ENCODE measurements at regions not wholly inside any gene's neighbourhood (a gene's known extent, or its start where the extent isn't known, plus 50 kb on each side); places are given as distances from the start of the nearest gene placed in this dataset.

DNA sequence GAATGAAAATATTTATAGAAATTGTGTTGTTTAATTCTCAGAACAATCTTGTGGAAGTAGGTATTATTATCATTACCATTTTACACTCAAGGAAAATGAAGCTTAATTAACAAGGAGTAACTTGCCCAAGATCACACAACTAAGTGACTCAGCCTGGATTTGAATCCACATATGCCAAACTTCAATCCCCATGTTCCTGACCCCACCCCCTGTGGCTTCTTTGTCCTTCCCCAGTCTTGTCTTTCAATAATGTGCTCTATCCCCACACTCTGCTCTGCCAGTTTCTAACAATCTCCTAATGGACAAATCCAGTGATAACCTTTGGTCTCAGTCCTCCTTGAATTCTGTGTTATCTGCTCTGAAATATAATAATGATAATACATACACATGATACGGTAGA lies 355.2 kb downstream of the BMP4 start:
- no peak for DNase-seq

DNA sequence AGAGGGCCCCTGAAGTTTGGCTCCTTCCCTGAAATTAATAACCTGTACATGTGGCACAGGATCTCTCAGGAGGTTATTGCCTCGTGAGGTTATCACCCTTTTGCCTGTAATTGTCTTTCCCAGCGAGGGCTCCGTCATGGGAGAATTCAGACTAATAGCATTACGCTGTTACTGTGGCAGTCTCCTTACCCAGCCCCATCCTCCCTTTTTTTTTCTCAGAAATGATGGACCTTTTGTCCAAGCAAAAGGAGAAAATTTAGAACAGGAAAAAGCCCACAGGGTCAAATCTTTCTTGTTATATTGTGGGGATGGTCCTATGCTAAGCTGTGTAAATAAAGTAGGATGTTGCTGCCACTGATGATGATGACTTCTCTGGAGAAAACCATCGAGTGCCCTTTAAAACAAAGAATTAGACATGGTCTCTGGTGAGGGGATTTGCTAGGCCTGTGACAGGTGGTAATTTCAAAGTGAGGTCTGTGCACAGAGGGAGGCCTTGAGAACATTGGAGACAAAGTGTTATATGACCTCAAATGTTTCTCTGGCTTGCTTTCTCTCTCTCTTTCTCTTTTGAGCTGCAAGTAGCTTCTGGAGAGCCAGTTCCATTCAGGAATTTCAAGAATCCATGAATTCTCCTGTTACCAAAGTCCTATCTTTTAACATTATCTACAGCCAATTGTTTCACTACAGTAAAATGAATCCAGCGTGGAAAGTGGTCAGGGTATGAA lies 357.2 kb downstream of the BMP4 start:
- DNase-seq, result no peak

DNA sequence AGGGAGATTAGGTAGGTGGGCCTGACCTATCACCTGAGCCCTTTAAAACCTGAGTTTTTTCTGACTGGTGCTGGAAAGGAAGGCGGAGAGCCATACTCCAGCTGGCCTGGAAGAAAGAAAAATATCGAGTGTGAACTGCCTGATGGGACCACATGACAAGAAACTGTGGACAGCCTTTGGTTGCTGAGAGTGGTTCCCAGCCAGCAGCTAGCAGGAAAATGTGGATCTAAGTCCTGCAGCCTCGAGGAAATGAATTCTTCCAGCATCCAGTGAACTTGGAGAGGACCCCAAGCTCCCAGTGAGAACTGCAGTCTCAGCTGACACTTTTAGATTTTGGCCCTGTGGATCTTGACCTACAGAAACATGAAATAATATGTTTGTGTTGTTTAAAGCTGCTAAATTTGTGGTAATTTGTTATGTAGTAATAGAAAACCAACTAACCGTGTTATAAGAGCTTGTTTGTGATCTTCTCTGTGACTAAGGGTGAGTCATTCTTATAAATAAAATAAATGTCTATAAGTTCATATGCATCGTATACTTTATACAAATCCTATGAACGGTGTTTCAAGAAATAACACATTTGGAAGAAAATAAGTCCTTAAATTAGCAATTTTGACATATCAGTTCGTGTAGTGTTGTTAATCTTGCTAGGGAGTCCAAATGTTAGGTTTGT lies 359.6 kb downstream of the BMP4 start:
- DNase-seq, result no peak

DNA sequence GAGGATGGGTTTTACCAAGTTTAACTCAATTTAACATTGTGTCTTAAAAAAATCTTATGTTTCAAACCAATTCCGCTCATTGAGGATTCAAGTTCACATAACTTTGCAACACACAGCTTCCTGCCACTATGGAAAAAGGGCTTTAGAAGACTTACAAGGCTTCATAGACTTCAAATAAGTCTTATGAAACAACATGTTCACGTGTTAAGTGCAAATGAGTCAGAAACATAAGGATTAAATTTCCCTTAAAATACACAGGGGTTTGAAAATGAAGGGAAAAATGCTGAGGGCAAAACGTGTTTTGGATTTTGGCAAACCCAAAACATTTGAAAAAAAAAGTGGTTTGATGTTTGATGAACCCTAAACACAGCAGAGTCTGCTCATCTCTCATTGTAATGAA lies 364.8 kb downstream of the BMP4 start:
- no peak for DNase-seq

DNA sequence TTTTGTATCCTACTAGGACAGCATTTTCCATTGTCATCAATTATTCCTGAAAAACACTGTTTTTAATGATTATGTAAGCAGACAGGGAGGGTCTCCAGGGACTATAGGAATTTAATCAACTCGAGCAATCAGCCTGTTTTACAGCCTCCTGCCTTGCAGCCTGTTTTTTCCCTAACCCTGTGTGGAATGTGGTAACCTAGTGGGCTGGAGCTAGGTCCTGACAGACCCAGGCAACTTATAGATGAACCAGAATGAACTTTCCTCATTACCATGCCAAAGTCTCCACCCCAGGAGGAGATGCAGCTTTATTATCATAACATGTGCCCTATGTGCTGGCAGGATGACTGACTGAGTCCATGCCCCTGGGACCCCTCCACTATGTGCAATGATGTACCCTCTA lies 375.1 kb downstream of the BMP4 start:
- DNase-seq, result no peak

DNA sequence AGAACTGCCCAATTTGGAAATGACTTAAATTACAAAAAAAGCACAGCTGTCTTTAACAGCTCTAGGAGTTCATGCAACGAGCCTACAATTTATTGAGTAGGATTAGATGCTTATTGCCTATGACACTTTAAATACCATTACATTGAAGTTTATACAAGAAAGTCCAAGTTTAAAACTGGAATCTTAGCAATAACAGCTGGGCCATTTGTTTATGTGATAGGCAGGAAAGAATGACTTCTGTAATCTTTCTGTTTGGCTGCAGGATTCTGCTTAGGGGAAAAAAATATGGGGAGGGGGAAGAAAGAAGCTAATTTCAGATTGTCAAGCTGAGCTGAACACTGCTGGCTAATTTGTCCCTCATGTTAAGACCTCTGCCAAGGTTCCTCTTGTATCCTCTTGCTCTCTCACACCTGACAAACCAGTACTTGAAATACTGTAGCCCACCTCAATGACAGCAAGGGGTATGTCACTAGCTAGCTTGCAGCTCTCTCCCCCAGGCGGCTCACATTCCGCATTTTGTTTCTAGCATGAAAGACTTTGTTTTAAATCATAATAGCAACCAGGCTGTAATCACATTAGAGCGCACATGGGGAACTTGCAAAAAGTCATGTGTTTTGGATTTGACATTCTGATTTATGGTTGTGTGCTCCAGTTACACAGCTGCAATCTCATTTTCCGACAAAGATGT lies 384.8 kb downstream of the BMP4 start:
- no peak for DNase-seq

DNA sequence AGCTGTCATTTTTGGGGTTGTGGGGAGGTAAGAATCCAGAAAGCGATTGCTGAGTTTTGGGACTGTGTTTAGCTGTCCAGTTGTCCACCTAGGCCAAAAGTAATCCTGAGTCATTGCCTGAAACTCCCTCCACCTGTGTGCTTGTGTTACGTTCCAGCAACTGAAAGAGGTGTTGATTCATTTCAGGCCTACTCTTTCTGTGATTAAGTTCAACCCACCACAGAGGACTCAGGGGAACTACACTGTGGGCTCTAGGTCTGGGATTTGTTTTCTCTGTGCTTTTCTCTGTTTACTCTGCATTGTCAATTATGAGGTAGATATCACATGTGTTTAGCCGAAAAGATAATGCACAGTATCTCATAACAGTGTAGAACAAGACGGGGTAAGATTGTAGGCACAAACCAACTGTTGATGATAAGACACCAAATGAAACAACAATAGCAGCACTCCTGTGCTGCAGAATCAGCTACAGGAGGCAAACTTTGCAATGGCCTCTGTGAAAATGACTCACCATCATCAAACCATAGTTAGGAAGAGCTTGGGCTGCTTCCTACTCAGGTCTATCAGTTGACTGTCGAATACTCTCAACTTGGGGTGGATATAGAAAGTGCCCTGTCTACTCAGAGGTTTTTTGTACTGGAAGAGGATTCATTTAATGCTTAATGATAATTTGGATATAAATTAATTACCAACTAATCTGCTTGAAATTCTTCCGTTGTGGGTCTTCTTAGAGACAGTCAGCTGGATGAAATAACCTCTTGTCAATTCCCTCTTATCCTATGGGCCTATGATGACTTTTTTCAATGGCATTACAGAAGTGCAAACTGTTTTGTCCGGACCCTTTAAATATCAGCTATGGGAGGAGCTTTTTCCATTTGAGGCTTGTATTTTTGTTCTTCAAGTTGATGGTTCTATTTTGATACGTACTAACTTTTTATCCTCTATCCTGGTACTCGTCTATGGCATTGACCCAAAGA lies 385.9 kb downstream of the BMP4 start:
- DNase-seq, result no peak

DNA sequence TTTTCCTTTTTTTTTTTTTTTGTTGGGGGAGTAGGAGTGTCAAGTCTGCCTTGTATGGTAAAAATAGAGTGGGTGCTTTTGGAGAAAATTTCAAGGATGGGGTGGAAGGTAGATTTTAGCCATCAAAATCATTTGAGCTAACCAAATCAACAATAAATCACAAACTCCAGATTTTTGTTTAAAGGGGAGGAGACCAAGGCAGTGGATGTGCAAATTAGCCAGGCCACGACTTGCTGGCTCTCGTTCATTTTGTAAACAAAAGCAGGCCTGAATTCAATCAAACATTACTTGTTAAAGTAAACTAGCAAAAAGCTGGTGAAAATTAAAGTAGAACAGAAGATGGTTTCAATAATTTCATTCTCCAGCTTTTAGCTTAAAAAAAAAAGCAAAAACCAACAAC lies 387.2 kb downstream of the BMP4 start:
- no peak for DNase-seq

DNA sequence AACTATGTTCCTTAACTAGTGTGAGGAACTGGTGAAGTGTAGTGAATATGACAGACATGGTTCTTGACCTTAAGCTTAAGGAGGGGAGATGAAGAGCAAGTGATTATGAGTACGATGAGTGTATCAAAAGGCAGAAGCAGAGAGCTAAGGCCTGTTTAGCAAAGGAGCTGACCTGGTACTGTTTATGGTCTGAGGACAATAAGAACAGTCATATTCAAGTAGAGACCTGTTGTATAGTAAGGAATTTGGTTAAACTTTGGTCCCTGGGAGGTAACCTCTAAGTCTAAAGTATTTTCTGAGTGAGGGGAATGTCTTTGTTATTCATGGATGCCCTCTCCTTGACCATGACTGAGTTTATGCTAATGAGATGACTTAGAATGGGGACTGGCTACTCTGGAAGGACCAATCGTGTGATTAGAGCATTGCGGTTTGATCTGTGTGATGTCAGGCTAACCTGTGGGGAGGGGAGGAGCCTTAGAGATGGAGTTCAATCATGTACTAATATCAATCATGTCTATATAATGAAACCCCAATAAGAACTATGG lies 389.3 kb downstream of the BMP4 start:
- DNase-seq, result no peak

DNA sequence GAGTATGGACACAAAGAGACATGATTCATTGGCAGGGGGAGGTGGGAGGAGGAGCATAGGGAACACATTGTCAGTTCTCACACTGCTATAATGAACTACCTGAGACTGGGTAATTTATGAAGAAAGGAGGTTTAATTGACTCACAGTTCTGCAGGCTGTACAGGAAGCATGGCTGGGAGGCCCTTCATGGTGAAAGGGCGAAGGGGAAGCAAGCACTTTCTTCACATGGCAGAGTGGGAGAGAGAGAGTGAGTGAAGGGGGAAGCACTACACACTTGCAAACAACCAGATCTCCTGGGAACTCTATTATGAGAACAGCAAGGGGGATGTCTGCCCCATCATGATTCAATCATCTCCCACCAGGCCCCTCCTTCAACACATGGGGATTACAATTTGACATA lies 391.8 kb downstream of the BMP4 start:
- no peak for DNase-seq

DNA sequence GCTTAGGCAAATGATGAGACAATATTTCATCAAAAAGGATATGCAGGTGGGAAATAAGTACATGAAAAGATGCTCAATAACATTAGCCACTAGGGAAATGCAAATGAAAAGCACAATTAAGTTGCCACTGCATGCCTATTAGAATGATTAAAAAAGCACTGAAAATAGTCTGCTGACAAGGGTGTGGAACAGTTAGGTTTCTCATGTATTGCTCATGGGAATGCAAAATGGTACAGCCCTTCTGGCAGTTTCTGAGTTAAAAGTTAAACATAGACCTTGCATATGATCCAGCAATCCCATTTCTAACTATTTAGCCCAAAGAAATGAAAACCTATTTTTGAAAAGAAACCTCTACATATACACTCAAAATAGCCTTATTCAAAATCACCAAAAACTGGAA lies 393.0 kb downstream of the BMP4 start:
- DNase-seq, result no peak

DNA sequence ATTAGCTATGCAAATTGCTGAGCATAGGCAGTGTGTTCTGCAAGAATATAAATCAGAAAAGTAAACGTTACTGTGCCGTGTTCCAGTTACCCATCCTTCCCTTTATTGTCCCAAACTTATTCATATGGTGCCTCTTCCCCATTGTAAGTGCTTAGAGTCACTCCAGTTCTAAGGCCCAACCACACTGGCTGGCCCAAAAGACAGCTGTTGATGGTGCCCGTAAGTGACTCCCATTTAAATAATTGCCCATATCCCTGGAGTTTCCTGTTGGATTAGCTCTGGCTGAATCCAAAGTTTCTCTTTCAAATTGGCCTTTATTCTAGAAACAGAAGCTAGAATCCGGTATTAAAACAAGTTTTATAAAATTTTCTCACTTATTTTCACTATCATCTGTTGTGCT lies 400.1 kb upstream of the DDHD1 start:
- no peak for DNase-seq

DNA sequence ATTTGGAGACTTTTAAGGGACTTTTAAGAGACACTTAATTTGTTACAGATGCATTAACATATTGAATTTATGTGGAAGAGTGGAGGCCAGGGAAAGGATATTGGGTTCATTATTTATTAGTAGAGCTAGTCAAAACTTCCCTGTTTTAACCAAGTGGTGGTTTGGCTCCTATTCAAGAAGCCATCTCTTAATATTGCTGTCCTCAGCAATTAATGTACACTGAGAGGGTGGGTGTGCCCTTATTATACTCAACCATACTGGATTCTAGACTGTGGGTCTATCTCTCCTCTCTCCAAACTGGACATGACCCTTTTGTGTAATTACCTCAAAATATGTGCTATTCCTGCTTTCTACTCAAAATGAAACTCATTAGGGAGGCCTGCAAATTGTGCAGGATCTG lies 398.7 kb upstream of the DDHD1 start:
- DNase-seq, result no peak

DNA sequence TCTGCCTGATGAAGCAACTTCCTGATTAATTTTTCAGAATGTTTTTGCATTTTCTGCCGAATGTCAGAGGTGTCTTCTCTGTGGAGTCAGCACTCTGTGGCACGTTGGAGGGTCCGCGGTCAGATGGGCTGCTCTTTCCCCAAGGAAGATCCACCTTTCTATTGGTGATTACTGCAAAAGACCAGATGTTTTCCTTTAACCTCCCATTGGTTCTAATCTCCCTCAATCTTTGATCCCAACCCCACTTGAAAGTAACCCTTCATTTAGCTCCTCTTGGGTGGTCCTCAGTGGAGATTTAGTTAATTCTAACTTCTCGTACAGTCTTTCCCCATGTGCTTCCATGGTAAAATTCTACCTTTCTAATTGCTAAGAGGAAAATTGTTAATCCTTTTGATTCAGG lies 397.7 kb upstream of the DDHD1 start:
- DNase-seq, result no peak

DNA sequence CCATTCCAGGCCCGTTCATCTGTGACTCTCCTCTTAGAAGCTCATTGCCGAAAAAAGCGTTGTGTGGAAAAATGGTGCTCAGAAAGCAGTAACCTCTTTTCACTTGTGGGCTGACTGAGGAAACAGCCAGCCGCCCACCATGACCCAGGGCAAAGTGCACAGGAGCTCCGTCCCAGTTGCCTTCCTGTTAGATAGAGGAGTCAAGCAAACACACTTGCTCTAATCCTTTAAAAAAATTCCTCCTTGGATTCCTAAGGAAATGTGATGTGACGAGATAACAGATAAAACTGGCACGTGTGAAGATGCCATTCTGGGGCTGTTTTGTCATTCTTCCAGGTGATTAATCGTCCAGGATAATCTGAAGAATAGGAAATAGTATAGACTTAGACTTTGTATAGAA lies 396.8 kb upstream of the DDHD1 start:
- DNase-seq, result no peak

DNA sequence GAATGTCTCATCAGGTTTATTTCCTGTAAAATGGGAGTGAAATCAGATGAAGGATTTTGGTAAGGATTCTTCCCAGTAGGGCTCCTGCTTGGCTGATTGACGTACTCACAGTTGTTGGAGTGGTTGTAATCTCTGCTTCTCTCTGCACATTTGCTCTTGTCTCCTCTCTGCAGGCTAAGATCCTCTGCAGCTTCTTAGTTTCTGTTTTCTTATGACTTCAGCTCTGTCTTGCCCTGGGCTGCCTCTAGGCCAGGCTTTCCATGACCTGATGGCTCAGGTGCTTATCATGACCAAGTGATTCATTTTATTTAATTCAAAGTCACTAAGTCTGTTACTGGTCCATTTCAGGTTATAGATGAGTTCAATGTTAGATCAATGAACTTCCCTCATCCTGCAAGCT lies 394.5 kb upstream of the DDHD1 start:
- no peak for DNase-seq

DNA sequence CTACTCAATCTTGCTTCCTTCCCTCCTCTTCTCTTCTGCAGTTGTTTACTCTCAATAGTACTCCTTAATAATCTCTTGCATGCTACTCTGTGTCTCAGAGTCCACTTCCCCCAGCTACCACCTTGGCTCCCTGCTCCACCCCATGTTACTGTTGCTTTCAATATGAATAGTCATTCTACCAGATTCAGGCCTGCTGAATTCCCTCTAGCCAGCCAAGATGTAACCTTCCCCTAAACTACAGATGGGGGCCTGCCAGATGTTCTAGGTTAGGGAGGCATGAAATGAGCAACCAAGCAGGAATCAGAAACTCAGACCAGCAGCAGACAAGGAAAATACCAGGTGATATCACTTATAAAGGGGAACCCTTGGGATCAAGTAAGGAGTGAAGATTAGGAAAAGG lies 392.1 kb upstream of the DDHD1 start:
- DNase-seq, result no peak

DNA sequence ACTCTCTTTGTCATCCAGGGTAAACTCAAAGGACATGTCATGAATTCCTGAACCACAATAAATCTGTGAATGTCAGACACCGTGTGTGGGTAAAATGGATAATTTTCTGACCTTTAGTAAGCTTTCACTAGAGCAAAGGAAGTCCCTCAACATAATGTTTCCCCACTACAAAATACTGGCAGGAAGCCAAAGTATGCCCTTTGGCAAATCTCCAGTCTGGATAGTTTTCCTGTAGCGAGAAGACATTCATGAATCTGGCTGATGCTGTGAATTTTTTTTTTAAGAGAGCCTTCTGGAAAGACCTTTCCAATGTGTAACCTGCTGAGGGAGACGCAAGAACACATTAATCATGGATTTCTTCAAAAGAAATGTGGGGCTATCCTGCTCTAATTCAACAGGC lies 389.6 kb upstream of the DDHD1 start:
- no peak for DNase-seq

DNA sequence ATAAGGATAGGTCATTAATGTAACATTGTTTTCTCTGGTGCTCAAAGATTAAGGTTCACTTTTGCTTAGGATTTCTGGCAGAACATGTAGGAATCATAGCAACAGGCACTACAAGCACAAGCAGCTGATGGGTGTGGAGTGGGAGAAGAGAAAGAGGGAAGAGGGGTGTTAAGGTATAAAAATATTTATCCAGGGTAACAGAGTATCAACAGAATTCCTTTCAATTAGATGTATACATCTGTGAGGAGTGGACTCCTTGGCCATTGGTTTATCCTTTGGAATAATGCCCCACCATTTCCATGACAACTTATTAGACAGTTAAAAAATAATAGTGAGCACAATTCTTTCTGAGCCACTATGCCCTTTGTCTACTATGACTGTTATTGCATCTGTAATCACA lies 388.3 kb upstream of the DDHD1 start:
- no peak for DNase-seq

DNA sequence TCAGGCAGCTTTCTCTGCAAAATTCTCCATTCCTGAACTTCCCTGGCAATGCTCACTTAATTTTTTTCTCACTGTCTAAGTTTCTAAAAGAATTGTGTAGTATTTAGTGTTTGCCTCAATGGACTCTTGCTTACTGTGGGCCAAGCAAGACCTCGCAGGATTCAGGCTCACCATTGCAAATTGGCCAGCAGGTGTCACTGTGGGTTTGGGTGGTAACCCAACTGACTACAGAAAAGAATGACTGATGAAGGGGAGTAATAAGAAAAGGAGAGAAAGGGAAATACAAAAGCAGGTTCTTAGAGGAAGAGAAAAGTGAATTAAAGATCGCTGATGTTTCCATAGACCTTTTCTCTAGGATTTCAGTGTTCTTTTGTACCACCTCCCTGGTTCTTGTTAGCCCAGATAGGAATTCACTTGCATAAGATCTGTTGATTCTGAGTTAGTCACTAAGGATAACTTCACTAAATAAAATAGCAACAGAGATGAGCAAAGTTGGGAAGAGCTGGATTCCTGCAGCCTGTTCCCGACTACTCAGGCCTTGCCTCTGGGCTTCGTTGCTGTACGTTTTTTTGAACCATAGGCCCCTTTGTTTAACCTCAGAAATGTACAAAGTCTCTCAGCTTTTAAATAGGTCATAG lies 386.5 kb upstream of the DDHD1 start:
- DNase-seq, result peak in 1 of 2 experiments; percentile 37

DNA sequence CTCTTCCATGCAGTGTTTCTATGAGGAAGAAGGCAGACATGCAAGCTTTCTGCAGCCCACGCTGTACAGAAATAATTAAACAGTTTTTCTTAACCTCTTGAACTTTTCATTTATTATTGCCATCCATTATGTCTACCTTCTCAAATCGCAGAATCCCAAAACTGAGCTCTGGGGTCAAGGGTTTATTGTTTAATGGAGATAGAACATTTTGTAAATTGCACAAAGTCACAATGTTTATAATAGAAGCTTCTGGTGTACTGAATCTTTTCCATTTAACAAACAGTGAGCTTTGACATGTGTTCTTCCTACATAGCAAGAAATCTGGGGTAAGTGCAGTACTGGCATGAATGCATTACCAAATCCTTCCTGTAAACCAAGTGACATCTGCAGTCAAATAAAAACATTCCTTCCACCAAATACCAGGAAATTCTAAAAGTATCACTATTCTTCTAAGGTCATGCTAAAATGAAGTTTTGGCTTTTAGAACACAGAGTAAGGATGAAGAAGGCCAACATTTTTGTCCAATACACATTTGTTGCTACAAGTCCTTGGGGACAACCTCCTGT lies 385.3 kb upstream of the DDHD1 start:
- no peak for DNase-seq

Data from stimulated activated CD4-positive, alpha-beta T cell treated with anti-CD3 and anti-CD28 coated beads, Interleukin-4, amount 100 ng/mL, for 4 hours (primary cell).